GM21529 (cell line): ENCODE measurements at regions not wholly inside any gene's neighbourhood (a gene's known extent, or its start where the extent isn't known, plus 50 kb on each side); places are given as distances from the start of the nearest gene placed in this dataset.

Source experiments
- ATAC-seq: cut with Tn5 transposase; IDR thresholded peaks from one replicate; pipeline ENCODE4 v1.9.1; 2021; ENCODE audit not compliant: unreplicated experiment

GRCh38 chr5:58074717-58075116, 385.2 kb downstream of the PLK2 start:
- no peak for ATAC-seq

GRCh38 chr5:58074222-58074621, 385.7 kb downstream of the PLK2 start:
- ATAC-seq, result no peak

GRCh38 chr5:58073243-58073642, 386.6 kb downstream of the PLK2 start:
- no peak for ATAC-seq

GRCh38 chr5:58072300-58072965, 387.5 kb downstream of the PLK2 start:
- ATAC-seq, result no peak

GRCh38 chr5:58071566-58071965, 388.3 kb downstream of the PLK2 start:
- ATAC-seq, result no peak

GRCh38 chr5:58069846-58070245, 390.0 kb downstream of the PLK2 start:
- no peak for ATAC-seq

- no peak for ATAC-seq
These were observed 390.7 kb downstream of the PLK2 start for GRCh38 chr5:58069016-58069705.

- ATAC-seq, result peak; percentile 53
These were observed 393.3 kb downstream of the PLK2 start for GRCh38 chr5:58066557-58066956.

- no peak for ATAC-seq
These were observed 393.8 kb downstream of the PLK2 start for GRCh38 chr5:58066076-58066475.

GRCh38 chr5:58064801-58065200, 395.1 kb downstream of the PLK2 start:
- ATAC-seq, result no peak

GRCh38 chr5:58060996-58061395, 398.9 kb downstream of the PLK2 start:
- no peak for ATAC-seq

- no peak for ATAC-seq
These were observed 402.6 kb downstream of the PLK2 start for GRCh38 chr5:58057324-58057723.

- no peak for ATAC-seq
These were observed 403.3 kb downstream of the PLK2 start for GRCh38 chr5:58056546-58056945.

GRCh38 chr5:58054018-58054417, 405.9 kb downstream of the PLK2 start:
- no peak for ATAC-seq

GRCh38 chr5:58048954-58049353, 410.9 kb downstream of the PLK2 start:
- no peak for ATAC-seq

GRCh38 chr5:58048185-58048925, 411.5 kb downstream of the PLK2 start:
- ATAC-seq, result no peak

- ATAC-seq, result no peak
These were observed 413.5 kb downstream of the PLK2 start for GRCh38 chr5:58046371-58046770.

- no peak for ATAC-seq
These were observed 415.7 kb downstream of the PLK2 start for GRCh38 chr5:58044166-58044565.

- ATAC-seq, result no peak
These were observed 416.6 kb downstream of the PLK2 start for GRCh38 chr5:58043032-58043945.

- no peak for ATAC-seq
These were observed 418.0 kb downstream of the PLK2 start for GRCh38 chr5:58041884-58042283.

- ATAC-seq, result no peak
These were observed 419.0 kb downstream of the PLK2 start for GRCh38 chr5:58040846-58041245.
